OCI-M2 (cell line): ENCODE measurements at regions not wholly inside any gene's neighbourhood (a gene's known extent, or its start where the extent isn't known, plus 50 kb on each side); places are given as distances from the start of the nearest gene placed in this dataset.
"Not testable (repeated sequence)": the region's sequence is repeated elsewhere in the genome, so short reads cannot be mapped to it uniquely, and the experiment has no call there.

Source experiments
- DNase-seq: peaks from one replicate; lab custom pipeline; 2025; ENCODE audit not compliant: unreplicated experiment; lab: John Stamatoyannopoulos, UW

DNA sequence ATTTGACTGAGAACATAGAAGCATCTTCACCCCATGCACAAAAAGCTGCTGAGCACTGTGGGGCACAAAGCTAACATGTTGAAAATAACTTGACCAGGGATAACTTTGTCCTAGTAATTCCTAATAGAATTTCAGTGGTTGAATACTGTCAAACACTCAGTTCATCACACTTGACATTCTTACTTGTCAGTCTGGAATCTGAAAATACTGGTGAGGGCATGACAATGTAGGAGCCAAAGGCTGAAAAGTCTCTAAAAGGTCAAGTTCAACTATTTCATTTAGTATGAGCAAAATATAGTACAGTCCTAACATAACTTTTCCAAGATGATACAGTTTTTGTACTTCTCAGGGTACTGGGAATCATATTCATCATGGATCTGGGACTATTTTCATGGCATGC lies 504.4 kb upstream of the LMO3 start:
- no peak for DNase-seq

DNA sequence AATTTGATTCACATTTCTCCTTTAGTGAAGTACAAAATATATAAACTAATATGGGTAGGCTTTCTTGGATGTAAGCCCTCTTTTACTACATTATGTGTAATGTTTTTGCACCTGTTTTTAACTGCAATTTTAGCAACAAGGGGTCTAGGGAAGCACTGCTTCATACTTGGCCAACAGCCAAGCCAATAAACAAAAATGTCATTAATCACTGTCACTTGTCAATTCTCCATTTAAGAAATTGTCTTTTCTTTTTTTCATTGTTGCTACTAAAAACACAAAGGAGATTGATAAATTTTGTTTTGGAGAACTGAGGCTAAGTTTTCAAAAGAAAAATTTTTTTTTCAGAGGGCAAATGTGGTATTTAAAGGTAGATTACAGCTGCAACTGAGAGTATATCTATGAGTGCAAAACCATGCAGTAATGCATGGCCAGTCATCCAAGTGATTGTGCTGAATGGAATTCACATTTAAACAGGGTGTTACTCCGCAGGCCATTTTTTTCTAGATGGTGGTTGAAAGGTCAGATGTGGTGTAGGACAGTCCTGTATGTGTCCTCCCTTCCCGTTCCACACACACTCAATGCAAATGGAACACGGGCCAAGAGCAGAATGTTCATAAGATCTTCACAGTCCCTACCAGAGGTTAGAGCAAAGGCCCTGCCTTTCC lies 503.0 kb upstream of the LMO3 start:
- no peak for DNase-seq

DNA sequence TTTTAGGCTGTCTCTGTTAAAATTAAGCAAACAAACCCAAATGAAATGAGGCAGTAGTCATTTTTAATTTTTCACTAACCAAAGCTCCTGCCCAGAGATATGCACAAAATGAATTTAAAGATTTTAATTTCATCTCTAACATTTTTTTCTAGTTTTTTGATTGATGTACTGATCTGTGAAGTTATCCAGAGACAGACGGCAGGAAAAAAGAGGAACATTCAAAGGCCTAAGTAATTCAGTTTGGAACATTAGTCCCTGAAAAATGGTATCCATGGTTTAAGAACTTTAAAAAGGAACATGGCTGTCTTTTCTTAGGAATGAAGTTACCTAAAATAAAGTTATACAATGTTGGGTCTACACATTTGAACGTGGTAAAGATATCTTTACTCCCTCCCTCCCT lies 498.8 kb upstream of the LMO3 start:
- no peak for DNase-seq

DNA sequence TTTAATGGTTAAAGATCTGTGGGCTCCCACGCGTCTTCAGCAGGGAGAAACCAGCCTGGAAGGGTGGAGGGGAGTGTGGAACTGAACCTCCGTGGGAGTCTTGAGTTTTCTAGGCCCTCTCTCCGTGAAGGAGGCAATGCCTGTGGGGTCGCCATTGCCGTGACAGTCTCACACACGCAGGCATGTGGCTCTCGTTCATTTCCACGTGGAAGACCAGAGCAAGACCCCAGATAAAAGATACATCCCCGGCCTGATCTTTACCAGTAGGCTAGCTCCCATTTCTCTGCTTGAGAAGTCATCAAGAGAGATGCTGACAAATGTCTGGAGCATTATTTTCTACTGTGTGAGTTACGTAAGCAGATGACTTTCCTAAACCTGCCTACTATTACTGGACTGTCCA lies 491.7 kb upstream of the LMO3 start:
- DNase-seq, result no peak

DNA sequence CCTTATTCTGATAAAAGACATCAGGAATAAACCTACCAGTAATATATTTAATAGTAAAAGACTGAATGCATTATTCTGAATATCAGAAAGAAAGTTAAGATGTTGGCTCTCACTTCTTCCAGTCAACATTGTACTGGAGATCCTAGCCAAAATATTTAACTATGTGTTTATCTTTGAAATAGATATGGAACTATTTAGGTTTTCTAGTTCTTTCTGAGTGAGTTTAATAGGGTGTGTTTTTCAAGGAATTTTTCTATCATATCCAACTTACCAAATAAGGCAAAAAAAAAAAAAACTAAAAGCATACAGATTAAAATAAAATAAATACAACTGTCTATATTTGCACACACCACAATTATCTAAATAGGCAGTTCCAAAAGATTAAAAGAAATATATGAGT lies 478.9 kb upstream of the LMO3 start:
- no peak for DNase-seq

DNA sequence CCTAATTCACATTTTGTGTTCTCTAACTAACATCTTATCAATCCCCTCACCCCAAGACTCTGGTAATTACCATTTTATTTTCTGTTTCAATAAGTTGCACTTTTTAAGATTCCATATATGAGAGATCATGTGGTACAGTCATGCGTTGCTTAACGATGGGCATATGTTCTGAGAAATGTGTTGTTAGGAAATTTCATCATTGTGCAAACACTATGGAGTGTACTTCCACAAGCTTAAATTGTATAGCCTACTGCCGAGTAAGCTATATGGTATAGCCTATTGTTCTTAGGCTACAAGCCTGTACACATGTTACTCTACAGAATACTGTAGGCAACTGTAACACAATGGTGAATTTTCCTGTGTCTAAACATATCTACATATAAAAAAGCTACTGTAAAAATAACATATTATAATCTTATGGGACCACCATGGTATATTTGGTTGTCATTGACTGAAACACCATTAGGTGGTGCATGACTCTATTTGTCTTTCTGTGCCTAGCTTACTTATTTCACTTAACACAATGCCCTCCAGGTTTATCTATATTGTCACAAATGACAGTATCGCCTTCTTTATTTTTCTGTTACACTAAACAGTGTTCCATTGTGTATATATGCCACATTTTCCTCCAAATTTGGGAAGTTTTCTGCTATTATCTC lies 473.4 kb upstream of the LMO3 start:
- DNase-seq, result no peak

DNA sequence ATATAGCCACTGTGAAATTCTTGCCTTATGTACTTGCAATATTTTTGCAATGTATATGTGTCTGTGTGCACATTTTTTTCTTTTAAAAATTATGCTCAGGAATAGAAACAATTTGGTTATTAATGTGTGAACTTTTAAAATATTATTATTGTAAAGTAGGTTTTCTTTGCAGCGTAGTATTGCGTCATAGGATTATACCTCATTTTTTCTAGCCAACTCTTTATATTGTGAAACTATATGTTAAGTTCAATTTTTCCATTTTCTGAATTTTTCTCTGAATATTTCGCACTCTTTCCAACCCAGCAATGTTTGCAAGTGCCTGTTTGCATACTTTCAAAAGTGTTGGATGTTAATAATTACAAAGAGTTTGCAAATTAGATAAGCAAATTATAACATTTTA lies 471.6 kb upstream of the LMO3 start:
- DNase-seq, result no peak

DNA sequence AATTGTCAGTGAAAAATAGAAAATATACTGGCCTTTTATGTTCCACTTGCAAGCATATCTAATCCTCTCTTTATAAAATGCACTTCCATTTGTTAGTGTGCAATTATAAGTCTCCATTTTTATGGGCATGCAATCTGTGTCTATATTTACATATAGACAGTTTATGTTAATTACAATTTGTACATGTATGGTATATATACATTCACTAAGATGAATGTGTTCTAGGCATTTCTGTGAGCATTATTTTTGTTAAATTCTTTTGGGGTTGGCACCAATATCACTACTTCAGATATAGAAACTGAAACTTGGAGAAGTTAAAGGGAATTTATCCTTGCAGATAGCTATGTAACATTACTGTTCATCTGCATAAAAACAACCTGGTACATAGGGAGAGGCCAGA lies 470.8 kb upstream of the LMO3 start:
- no peak for DNase-seq

DNA sequence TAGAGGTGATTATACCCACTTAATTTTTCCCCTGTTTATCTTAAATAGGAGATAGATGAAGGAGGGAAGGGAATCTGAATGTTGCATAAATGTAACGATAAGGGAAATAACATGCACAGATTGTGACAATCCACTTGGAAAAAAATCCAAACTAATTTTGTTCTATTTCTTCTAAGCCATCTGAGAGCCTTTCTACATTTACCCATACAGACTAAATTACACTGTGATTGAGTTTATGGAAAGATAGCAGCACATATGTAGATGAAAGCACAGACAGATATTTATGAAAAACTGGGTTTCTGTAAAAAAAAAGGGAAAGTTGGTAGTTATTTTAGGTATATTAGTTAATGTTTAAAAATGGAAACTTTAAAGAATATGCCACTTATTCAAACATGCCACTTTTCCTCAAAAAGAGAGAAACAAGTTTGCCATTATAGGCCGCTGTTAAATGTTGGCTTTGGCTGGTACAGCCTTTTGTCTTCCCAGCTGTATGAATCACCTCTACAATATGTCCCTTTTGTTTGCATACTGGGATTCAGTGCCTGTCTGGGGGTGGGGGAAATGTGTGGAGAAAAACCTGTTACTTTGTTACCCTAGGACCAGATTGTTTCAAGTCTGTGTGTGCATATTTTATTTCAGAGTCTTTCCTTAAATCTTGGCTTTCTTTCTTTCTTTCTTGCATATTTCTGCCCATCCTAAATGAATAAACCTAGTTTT lies 470.2 kb upstream of the LMO3 start:
- DNase-seq, result no peak

DNA sequence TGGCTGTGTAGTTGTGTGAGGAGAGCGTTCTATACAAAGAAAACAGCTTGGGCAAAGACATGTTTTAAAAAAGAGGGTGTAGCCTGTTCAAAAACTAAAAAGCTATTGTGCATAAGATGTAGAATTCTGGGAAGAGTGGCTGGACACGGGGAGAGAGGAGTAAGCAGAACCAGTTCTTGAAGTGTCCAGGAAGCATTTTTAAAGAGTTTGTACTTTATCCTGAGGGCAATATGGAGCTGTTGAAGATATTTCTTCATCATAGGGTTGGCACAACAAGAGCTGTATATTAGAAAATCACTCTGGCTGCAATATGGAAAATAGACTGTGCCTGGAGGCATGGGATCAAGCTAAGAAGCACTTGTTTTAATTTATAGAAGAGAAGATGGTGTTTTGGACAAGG lies 458.9 kb upstream of the LMO3 start:
- no peak for DNase-seq

DNA sequence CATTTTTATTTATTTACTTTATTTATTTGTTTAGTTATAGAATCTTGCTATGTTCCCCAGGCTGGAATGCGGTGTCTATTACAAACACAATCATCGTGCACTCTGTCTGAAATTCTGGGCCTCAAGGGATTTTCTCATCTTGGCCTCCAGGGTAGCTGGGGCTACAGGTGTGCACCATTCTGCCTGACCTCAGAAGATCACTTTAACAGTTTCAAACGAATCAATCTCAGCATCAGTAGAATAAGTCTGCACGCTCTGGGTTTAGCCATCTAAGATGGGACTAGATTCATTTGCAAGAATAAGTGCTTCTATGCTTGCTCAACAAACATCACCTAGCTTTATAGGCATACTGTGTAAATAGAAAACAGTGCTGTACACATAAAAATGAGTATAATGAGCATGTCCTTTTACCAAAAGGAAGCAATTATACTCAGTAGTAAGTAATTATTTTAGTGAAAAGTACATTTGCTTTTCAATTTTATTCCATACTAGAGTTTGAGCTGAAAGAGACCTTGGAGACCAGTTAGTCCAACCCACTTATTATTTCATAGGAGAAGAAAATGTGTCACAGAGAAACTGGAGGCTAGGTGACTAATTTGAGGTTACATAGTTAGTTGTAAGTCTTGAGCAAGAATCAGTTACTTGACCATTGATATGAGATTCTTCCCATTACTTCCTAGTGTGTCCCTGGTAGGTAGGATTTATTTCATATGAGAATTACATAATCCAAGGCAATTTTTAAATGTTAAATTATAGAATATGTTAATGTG lies 456.5 kb upstream of the LMO3 start:
- DNase-seq, result no peak

DNA sequence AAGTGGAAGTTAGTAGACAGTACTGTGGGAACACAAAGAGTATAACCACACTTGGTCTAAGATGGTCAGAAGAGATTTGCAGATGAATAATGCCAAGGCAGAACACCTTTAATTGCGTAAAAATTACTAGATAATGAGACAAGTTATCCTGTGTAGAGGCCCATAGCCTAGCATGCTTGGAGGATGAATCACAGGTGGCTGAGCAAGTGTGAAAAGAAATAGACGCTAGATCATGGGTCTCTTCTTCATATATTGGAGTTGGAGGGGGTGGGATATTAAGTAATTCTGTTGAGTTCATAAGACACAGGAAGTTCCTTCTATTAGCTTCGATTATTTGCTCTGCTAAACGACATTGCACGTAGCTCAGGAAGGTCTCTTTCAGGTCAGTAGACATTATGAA lies 454.3 kb upstream of the LMO3 start:
- no peak for DNase-seq

DNA sequence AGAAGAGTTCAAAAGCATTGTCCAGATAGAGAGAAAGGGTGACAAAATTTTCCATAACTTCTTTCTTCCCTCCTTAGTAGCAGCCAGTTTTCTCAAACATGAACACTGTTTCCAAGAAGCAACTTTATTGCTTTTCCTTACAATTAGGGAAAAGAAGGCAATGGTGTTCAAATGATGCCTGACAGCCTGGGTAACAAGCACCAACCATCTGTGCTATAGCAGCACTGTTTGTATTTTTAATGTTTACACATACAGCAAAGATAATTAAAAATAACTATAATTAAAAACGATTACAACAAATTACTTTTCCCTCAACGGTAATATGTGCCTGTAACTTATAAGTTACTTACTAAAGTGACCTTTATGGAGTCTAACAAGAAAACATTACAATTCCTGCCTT lies 450.6 kb upstream of the LMO3 start:
- no peak for DNase-seq

DNA sequence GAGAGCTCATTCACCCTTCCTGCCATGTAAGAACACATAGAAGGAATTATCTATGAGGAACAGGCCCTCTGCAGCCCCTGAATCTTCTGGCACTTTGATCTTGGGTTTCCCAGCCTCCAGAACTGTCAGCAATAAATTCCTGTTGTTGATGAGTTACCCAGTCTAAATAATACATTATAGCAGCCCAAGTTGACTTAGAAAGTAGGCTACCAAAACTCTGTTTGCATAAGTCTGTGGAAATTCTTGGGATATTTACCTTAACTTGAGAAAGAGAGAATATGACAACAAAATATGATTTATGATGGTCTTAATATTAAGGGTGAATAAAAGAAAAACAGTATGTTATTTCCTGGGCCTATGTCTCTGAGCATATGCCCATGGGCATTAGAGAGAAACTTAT lies 433.0 kb upstream of the LMO3 start:
- DNase-seq, result no peak

DNA sequence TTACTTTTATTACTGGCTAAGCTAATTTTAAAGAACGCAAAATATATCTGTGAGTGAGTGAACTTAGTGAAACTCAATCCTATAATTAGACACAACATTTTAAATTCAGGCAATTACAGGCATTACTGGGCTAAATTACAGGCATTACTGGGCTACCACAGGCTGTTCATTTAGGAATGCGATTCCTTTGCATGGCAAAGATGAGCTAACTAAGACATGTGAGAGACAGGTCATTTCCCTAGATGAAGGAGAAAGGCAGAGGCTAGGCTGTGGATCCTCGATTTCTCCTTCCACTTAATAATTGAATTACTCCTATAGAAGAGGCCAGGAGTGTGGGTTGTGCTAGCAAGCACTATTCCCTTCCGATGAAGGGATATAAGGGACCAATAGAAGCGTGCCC lies 429.4 kb upstream of the LMO3 start:
- no peak for DNase-seq

DNA sequence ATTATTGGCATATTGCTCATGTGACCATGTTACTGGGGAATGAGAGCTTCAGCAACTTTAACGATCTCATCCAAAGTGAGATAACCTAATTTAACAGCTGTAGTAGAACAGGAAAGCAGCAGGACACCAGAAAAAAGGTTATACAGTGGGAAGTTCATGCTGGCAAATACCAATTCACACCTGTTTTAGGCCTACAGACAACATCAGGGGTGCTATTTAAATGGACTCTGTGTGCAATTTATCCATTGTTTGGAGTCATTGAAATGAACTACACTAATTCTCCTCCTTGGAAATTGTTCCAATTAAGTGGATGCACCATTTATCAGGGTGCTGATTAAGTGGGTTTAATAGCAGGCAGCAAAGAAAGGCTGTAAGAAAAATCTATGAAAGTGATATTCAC lies 424.4 kb upstream of the LMO3 start:
- no peak for DNase-seq

DNA sequence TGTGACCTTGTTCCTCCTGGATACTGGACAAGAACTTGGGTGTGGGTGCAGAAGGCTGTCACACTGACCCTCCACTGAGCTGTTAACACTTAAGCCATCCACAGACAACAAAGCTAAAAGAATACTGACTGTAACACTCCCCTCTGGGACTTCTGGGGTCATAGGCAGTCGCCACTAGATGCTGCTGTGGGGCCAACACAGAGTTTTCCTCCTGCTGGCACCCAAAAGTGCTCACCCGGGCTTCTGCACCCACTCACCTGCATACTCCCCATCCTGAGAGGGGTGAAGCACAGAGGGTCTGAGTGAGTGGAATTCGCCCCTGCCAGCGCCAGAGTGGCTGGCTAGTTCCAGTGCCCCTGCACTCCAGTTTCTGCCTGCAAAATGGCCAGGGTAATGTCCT lies 422.4 kb upstream of the LMO3 start:
- DNase-seq, result no peak

DNA sequence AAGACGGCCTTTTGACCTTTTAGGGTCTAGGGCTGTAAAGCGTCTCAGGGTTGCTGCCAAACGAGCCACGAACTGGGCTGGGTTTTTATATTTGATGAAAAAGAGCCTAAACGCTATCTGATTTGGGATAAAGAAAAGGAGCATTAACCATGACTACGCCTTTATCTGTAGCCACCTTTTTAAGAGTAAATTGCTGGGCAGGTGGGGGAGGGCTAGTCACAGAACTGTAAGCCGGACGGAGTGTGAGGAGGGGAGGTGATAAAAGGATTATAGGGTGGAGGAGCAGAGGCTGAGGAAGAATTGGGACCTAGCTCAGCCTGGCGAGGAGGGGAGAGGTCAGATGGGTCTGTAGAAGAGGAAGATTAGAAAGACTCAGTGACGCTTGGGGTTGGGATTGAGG lies 419.5 kb upstream of the LMO3 start:
- not testable (repeated sequence) for DNase-seq

DNA sequence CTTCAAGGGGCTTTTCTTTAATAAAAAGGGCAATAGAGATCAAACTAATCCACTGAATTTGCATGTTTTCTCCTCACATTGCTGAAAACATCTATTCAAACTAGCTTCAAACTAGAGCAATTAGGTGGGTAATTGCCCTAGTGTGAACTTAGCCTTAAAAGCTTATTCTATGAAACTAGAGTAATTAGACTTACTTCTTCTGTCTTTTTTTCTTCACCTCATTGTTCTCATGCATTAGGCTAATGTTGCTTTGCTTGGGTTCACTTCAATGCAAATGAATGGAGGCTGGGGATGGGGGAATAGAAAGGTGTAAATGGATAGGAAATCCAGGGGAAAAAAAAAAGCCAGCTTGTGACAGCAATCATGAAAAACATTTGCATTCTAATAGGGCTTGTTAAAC lies 414.8 kb upstream of the LMO3 start:
- DNase-seq, result no peak

DNA sequence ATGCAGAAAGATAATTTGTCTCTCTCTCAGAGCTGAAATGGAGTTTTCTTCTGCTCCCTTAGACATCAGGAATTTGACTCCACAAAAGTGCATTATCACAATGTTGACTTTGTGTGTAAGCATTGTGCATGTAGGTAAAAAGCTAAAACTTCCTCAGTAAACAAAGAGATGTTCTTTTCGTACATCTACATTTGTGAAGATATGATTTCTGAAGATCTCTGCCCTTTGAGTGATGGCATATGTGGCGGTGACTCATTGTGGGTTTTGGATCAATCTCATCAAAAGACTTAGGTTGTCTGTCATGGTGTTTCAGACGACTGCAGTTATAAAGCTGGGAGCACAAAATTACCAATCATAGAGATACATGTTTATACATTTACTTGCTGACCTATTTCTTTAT lies 411.4 kb upstream of the LMO3 start:
- DNase-seq, result no peak

DNA sequence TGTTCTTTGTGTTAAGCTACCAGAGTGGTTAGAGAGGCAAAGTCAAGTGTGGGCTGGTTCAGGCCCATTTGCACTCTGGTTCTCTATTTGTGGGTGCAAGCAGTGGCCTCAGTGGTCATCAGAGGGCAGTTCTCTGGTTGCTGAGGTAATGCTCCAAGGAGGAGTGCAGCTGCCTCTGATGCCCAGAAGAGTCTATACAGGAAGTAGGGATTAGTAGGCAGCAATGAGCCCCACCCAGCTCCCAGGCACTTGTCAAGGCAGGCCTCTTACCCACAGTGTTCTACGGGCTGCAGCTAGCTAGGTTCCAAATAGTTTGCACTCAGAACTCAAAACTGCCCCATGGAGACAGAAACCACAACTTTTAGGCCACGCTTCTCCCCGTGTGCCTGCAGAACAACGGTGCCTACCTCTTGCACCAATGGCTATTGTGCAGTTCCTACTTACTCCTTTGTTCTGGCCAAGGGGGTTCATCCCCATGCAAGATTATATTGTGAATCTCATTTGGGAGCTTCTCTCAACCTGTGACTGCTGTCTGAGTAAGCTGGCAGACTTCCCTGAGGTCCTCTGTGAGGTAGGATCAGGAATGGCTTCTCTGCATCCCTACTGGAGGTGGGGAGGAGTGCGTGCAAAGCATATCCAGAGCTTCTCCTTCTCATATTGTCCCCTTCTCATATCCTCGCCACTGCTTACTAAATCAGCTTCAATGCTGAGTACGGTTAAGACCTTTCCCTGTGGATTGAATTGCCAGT lies 410.3 kb upstream of the LMO3 start:
- DNase-seq, result no peak
